ENCODE measurements at regions not wholly inside any gene's neighbourhood (a gene's known extent, or its start where the extent isn't known, plus 50 kb on each side); places are given as distances from the start of the nearest gene placed in this dataset.

- TF ChIP-seq CTCF (conservative IDR thresholded peaks at IDR 0.05; ENCODE audit: low read length): no peak
- TF ChIP-seq EZH2phosphoT487 (IDR thresholded peaks at IDR 0.05; ENCODE audit: borderline replicate concordance, low read depth, low read length): no peak
These were observed 508.3 kb upstream of the B3GALT2 start for GRCh38 chr1:193694741-193695140.
